K562 (cell line): ENCODE measurements at regions not wholly inside any gene's neighbourhood (a gene's known extent, or its start where the extent isn't known, plus 50 kb on each side); places are given as distances from the start of the nearest gene placed in this dataset.

Experiments used
- CTCF ChIP-seq, 3 experiments: IDR thresholded peaks in 2 of 3; conservative IDR thresholded peaks in 1 of 3; 2 replicates each; pipeline ENCODE4 v1.5.1; 2011 to 2012; ENCODE audit warnings: low read length in 3 of 3, mild to moderate bottlenecking in 3 of 3, control low read depth in 2 of 3, improper control_type of control experiment in 1 of 3, inconsistent platforms in 1 of 3, low read depth in 1 of 3, mixed read lengths in 1 of 3, moderate library complexity in 1 of 3; ENCODE audit not compliant: insufficient read depth in 2 of 3
- KAT8 ChIP-seq: fragments of 450-650 bp; IDR thresholded peaks from 2 replicates; pipeline ENCODE4 v1.6.1; 2016; ENCODE audit warnings: low read depth, mild to moderate bottlenecking
- KDM1A ChIP-seq, 2 experiments: fragments of 450-650 bp; IDR thresholded peaks; 2 replicates each; pipeline ENCODE4 v1.6.1; 2016; ENCODE audit warnings: mild to moderate bottlenecking in 2 of 2
- NFE2L1 ChIP-seq: fragments of 450-650 bp; IDR thresholded peaks from 2 replicates; pipeline ENCODE4 v1.6.1; 2016; ENCODE audit warnings: missing genetic modification characterization, low read depth, mild to moderate bottlenecking, missing compliant biosample characterization, moderate library complexity, borderline replicate concordance
- NR0B1 ChIP-seq: fragments of 450-650 bp; IDR thresholded peaks from one replicate; pipeline ENCODE4 v1.6.1; 2018; ENCODE audit warnings: mild to moderate bottlenecking, moderate library complexity; ENCODE audit not compliant: partially characterized antibody
- POLR2A ChIP-seq: fragments of 450-650 bp; conservative IDR thresholded peaks from 2 replicates; pipeline ENCODE4 v1.6.1; 2016
- SP1 ChIP-seq: sonication (generic); formaldehyde crosslinking; IDR thresholded peaks from 2 replicates; pipeline ENCODE4 v1.8.1; 2022; ENCODE audit warnings: mild to moderate bottlenecking, missing genetic modification reagents
- SP2 ChIP-seq: IDR thresholded peaks from 2 replicates; pipeline ENCODE4 v1.6.1; 2011; ENCODE audit warnings: mild to moderate bottlenecking, low read depth, low read length, moderate library complexity; ENCODE audit not compliant: poor library complexity, severe bottlenecking; ENCODE audit errors: extremely low read depth
- TEAD2 ChIP-seq: fragments of 450-650 bp; IDR thresholded peaks from 2 replicates; pipeline ENCODE4 v1.6.1; 2016; ENCODE audit warnings: missing genetic modification characterization, control low read depth, missing compliant biosample characterization
- TFAM ChIP-seq: fragments of 250-450 bp; sonication (Bioruptor Pico); conservative IDR thresholded peaks from 2 replicates; pipeline ENCODE4 v1.5.0; 2021; ENCODE audit warnings: mild to moderate bottlenecking, moderate library complexity
- TF ChIP-seq, protein P1 (sequence below): fragments of 250-450 bp; sonication (Bioruptor Pico); IDR thresholded peaks from 2 replicates; pipeline ENCODE4 v1.4.0; 2020; ENCODE audit warnings: mild to moderate bottlenecking, moderate library complexity, borderline replicate concordance

GRCh38 chr16:10326647-10327046, 59.2 kb upstream of the ATF7IP2 start:
- TF ChIP-seq KDM1A (IDR thresholded peaks at IDR 0.05) (no peak), POLR2A (no peak), SP2 (no peak), NR0B1 (no peak), TEAD2 (tag) (no peak), NFE2L1 (tag) (no peak), KAT8 (no peak), SP1 (CRISPR knock-in tag) (no peak), CTCF (IDR thresholded peaks at IDR 0.05 in 2 of 3, conservative IDR thresholded peaks at IDR 0.05 in 1 of 3; ENCODE audit: insufficient read depth in 2 of 3, low read depth in 1 of 3, low read length in 3 of 3) (no peak), TFAM (no peak)
- TF ChIP-seq, protein P1, sequence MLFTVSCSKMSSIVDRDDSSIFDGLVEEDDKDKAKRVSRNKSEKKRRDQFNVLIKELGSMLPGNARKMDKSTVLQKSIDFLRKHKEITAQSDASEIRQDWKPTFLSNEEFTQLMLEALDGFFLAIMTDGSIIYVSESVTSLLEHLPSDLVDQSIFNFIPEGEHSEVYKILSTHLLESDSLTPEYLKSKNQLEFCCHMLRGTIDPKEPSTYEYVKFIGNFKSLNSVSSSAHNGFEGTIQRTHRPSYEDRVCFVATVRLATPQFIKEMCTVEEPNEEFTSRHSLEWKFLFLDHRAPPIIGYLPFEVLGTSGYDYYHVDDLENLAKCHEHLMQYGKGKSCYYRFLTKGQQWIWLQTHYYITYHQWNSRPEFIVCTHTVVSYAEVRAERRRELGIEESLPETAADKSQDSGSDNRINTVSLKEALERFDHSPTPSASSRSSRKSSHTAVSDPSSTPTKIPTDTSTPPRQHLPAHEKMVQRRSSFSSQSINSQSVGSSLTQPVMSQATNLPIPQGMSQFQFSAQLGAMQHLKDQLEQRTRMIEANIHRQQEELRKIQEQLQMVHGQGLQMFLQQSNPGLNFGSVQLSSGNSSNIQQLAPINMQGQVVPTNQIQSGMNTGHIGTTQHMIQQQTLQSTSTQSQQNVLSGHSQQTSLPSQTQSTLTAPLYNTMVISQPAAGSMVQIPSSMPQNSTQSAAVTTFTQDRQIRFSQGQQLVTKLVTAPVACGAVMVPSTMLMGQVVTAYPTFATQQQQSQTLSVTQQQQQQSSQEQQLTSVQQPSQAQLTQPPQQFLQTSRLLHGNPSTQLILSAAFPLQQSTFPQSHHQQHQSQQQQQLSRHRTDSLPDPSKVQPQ (CRISPR knock-in tag), result no peak
